ENCODE measurements at regions not wholly inside any gene's neighbourhood (a gene's known extent, or its start where the extent isn't known, plus 50 kb on each side); places are given as distances from the start of the nearest gene placed in this dataset.

DNA sequence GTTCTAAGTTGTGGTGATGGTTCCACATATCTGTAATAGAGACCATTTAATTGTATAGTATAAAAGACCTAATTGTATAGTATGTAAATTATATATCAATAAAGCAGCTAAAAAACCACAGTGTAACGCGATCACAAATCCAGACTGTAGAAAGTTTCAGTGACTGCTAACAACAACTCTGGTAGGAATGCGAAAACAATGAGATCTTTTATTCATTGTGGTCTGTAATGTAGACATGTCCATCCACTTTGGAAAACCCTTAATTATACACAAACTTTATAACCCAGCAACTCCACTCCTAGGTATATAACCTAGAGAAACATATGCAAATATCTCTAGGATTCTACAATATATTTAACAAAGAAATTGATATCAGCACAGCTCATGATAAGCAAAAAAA lies 549.5 kb downstream of the SLITRK1 start:
- TF ChIP-seq EZH2 (IDR thresholded peaks at IDR 0.05): no peak
- TF ChIP-seq POLR2AphosphoS5 (IDR thresholded peaks at IDR 0.05; ENCODE audit: borderline replicate concordance, low read depth, low read length): no peak
- no peak for TF ChIP-seq FOXP2 (optimal IDR thresholded peaks at IDR 0.05; ENCODE audit: control extremely low read depth, extremely low read length, insufficient read depth)

All from SK-N-MC (cell line).